Lower leg skin (tissue), 4 donors: ENCODE measurements at regions not wholly inside any gene's neighbourhood (a gene's known extent, or its start where the extent isn't known, plus 50 kb on each side); places are given as distances from the start of the nearest gene placed in this dataset.

Source experiments
- DNase-seq, 2 donors: peaks; one replicate each; pipeline ENCODE4 v3.0.0-alpha.2; 2019; ENCODE audit warnings: low spot score in 2 of 2
- H3K4me3 ChIP-seq: fragments of 200-600 bp; sonication (generic); 2 replicates; pipeline ENCODE4 v1.5.1; 2017; ENCODE audit warnings: mild to moderate bottlenecking, low read depth; ENCODE audit not compliant: poor library complexity, severe bottlenecking
- CTCF ChIP-seq, 3 donors: fragments of 450-650 bp; IDR thresholded peaks; one replicate each; pipeline ENCODE4 v1.5.1; 2016; ENCODE audit warnings: antibody characterized with exemption in 3 of 3, mild to moderate bottlenecking in 3 of 3, moderate library complexity in 2 of 3
- POLR2A ChIP-seq, 2 donors: fragments of 450-650 bp; IDR thresholded peaks; one replicate each; pipeline ENCODE4 v1.6.1; 2016 to 2017; ENCODE audit warnings: antibody characterized with exemption in 2 of 2, mild to moderate bottlenecking in 1 of 2, moderate library complexity in 1 of 2
- WGBS, 2 donors: methylation state at CpG; one replicate each; pipeline ENCODE4 v1.1.5; 2018; 5-methylcytosine and 5-hydroxymethylcytosine counted together
- intact Hi-C: fragments of 100-400 bp; cut with DNase I; formaldehyde crosslinking; loops from one replicate; pipeline ENCODE4 v1.15.0; 2023; ENCODE audit warnings: low total_unique reads

DNA sequence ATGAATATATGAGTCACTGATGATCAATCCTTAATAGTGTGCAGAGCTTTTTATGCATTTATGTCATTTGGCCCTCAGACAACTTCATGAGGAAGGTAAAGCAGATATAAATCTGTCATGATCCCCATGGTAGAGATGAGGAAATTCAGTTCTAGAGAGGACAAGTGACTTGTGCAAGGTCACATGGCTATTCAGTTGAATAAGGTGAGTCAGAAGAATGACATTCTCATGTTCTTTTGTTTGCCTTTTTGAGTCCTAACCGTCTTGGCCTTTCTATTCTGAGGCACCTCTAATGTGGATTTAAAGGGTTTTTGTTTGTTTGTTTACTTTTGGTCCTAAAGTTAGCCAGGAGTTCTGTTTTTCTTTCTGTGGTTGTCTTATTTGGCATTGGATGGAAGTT, 116.2 kb upstream of the ELAC2 start:
- 35 to 36% methylated on average over 1 of the region's 1 CpG for WGBS, 2 donors
- TF ChIP-seq POLR2A (IDR thresholded peaks at IDR 0.05) (no peak), CTCF (IDR thresholded peaks at IDR 0.05) (no peak)
- no peak for DNase-seq
- intact Hi-C loops = no loop called here
- H3K4me3 ChIP-seq = no peak overlapping the region

DNA sequence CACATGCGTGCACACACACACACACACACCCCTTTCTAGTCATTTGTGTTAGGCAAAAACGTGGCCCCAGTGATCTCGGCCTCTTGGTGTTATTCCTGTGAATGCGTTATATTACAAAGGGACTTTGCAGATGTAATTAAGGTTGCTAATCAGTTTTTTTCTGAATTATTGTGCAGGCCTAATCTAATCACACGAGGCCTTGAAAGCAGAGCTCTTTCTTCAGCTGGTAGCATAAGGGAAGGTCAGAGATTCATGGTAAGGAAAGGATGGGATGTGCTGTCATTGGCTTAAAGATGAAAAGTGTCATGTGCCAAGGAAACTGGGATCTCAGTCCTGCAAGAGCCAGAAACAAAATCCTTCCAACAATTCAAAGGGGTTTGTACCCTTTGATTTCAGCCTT, 113.4 kb upstream of the ELAC2 start:
- WGBS, 2 donors = 62 to 81% methylated on average over 5 of the region's 5 CpGs
- intact Hi-C loops = no loop called here
- H3K4me3 ChIP-seq = no peak overlapping the region
- no peak for DNase-seq
- TF ChIP-seq CTCF (IDR thresholded peaks at IDR 0.05) = no peak
- TF ChIP-seq POLR2A (IDR thresholded peaks at IDR 0.05) = no peak

- no peak overlapping the region for H3K4me3 ChIP-seq
- no peak for DNase-seq
- 78 to 81% methylated on average over 2 of the region's 2 CpGs for WGBS, 2 donors
- TF ChIP-seq POLR2A (IDR thresholded peaks at IDR 0.05) (no peak), CTCF (IDR thresholded peaks at IDR 0.05) (no peak)
- intact Hi-C loops = no loop called here
These were observed 111.5 kb upstream of the ELAC2 start for GRCh38 chr17:13129356-13129755.

- intact Hi-C loops = no loop called here
- no peak for DNase-seq
- TF ChIP-seq CTCF (IDR thresholded peaks at IDR 0.05) (no peak), POLR2A (IDR thresholded peaks at IDR 0.05) (no peak)
- H3K4me3 ChIP-seq = no peak overlapping the region
- WGBS, 2 donors = 51 to 66% methylated on average over 1 of the region's 1 CpG
These were observed 110.8 kb upstream of the ELAC2 start for GRCh38 chr17:13128676-13129075.

DNA sequence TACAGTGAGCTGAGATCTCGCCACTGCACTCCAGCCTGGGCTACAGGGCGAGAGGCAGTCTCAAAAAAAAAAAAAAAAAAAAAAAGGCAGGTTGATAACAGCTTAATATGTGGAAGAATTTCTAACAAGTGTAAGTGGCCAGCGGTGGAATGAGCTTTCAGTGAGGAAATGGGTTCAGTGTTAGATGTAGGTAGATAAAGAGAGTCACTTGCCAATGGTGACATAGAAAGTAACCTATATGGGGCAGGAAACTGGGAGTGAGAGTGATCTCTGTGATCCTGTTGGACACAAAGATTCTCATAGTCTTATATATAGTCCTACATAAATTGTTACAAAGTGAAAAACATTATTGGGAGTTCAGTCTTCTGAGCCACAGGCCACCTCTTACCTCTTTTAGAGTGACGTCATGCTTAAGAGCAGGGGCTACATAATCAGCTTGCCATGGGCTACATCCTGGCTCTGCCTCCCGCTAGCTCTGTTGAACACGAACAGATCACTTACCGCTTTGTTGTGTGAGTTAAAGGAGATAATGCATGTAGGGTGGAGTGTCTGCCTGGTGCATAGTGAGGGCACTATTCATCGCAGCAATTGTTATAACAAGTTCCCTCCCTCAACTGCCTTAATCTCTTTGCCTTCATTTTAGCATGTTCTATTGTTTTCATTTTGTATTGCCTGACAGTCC, 110.2 kb upstream of the ELAC2 start:
- TF ChIP-seq CTCF (IDR thresholded peaks at IDR 0.05) (no peak), POLR2A (IDR thresholded peaks at IDR 0.05) (no peak)
- WGBS, 2 donors = 87% methylated on average over 8 of the region's 8 CpGs
- H3K4me3 ChIP-seq = no peak overlapping the region
- intact Hi-C loops = no loop called here
- no peak for DNase-seq

GRCh38 chr17:13120864-13121263, 103.0 kb upstream of the ELAC2 start:
- TF ChIP-seq POLR2A (IDR thresholded peaks at IDR 0.05) (no peak), CTCF (IDR thresholded peaks at IDR 0.05) (no peak)
- no peak overlapping the region for H3K4me3 ChIP-seq
- intact Hi-C loops = no loop called here
- WGBS, 2 donors = 75 to 82% methylated on average over 7 of the region's 7 CpGs
- no peak for DNase-seq
